BE2C (cell line): ENCODE measurements at regions not wholly inside any gene's neighbourhood (a gene's known extent, or its start where the extent isn't known, plus 50 kb on each side); places are given as distances from the start of the nearest gene placed in this dataset.
A peak's percentile ranks its signal among the peaks of the same experiment; 100 is the strongest.
"Not testable (repeated sequence)": the region's sequence is repeated elsewhere in the genome, so short reads cannot be mapped to it uniquely, and the experiment has no call there.

Experiments
- DNase-seq: peaks from one replicate; pipeline ENCODE4 v3.0.0-alpha.2; 2020
- H3K27me3 ChIP-seq: fragments of 250-450 bp; sonication (Bioruptor Pico); 2 replicates; pipeline ENCODE4 v1.5.1; 2020; ENCODE audit warnings: mild to moderate bottlenecking
- H3K36me3 ChIP-seq: fragments of 250-450 bp; sonication (Bioruptor Pico); 2 replicates; pipeline ENCODE4 v1.5.1; 2020; ENCODE audit warnings: mild to moderate bottlenecking
- H3K4me1 ChIP-seq: fragments of 250-450 bp; sonication (Bioruptor Pico); 2 replicates; pipeline ENCODE4 v1.5.1; 2020
- H3K4me3 ChIP-seq: 2 replicates; pipeline ENCODE4 v1.5.1; 2011; ENCODE audit warnings: low read depth, low read length
- H3K9me3 ChIP-seq: fragments of 250-450 bp; sonication (Bioruptor Pico); 2 replicates; pipeline ENCODE4 v1.5.1; 2020
- TF ChIP-seq, protein P1 (sequence below): IDR thresholded peaks from 2 replicates; pipeline ENCODE4 v1.5.1; 2012; ENCODE audit warnings: mild to moderate bottlenecking, low read depth, low read length

DNA sequence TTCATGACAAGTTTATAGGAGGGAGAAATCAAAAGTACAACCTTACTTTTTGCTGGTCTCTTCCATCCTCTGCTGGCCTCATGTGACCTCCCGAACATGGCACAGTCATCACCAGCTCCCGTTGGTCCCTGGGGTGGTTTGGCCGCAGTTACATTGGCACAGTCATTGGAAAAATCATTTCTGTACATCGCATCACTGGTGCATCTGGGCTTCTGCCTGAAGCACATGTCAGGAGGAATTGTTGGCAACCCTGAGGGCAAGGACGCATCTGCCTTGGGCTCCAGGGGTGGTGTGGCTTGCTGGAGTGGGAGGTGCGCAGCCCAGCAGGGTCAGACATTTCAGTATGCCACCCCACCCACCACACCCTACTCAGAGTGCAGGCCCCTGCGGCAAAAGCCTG, 162.9 kb upstream of the SLC24A3 start:
- TF ChIP-seq, protein P1, sequence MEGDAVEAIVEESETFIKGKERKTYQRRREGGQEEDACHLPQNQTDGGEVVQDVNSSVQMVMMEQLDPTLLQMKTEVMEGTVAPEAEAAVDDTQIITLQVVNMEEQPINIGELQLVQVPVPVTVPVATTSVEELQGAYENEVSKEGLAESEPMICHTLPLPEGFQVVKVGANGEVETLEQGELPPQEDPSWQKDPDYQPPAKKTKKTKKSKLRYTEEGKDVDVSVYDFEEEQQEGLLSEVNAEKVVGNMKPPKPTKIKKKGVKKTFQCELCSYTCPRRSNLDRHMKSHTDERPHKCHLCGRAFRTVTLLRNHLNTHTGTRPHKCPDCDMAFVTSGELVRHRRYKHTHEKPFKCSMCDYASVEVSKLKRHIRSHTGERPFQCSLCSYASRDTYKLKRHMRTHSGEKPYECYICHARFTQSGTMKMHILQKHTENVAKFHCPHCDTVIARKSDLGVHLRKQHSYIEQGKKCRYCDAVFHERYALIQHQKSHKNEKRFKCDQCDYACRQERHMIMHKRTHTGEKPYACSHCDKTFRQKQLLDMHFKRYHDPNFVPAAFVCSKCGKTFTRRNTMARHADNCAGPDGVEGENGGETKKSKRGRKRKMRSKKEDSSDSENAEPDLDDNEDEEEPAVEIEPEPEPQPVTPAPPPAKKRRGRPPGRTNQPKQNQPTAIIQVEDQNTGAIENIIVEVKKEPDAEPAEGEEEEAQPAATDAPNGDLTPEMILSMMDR, result no peak
- no peaks in the 10 kb centered on the region for H3K9me3 ChIP-seq
- no peak for DNase-seq

DNA sequence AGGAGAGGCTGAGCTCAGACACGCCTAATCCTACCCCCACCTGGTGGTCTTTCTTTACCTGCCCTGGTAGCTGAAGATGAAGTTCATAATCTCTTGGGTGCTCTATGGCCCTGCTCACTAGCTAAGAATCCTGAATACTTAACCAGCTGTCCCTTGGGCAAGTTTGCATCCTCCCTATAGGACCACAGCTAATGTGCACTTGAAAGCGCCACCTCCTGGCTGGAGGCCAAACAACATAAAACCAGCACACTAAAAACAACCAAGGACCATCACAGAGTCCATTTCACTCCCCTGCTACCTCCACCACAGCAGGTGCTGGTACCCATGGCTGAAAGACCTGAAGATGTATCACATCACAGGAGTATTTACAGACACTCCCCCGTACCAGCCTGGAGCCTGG, 155.5 kb upstream of the SLC24A3 start:
- peak; percentile 49 for DNase-seq

More for the DNA sequence above, 162.9 kb upstream of the SLC24A3 start:
- no peaks in the 10 kb centered on the region for H3K27me3 ChIP-seq
- no peaks in the 10 kb centered on the region for H3K4me1 ChIP-seq
- no peaks in the 10 kb centered on the region for H3K36me3 ChIP-seq
- no peak overlapping the region for H3K4me3 ChIP-seq

DNA sequence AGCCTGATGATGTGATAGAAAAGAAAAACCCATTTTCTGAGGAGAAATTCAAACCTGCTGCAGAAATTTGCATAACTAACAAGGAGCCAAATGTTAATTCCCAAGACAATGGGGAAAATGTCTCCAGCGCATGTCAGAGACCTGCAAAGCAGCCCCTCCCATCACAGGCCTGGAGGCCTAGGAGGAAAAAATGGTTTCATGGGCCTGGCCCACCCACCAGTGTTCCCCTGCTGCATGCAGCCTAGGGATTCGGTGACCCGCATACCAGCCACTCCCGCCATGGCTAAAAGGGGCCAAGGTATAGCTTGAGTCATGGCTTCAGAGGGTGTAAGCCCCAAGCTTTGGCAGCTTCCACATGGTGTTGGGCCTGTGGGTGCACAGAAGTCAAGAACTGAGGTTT, 147.7 kb upstream of the SLC24A3 start:
- H3K27me3 ChIP-seq, H3K9me3 ChIP-seq, H3K4me1 ChIP-seq, DNase-seq, H3K4me3 ChIP-seq, H3K36me3 ChIP-seq: not testable (repeated sequence)

More for the DNA sequence above, 155.5 kb upstream of the SLC24A3 start:
- no peak overlapping the region for H3K4me3 ChIP-seq
- H3K36me3 ChIP-seq, result no peaks in the 10 kb centered on the region
- TF ChIP-seq, protein P1, result peak; percentile 39
- H3K27me3 ChIP-seq, result no peaks in the 10 kb centered on the region
- no peaks in the 10 kb centered on the region for H3K4me1 ChIP-seq
- H3K9me3 ChIP-seq, result no peaks in the 10 kb centered on the region

DNA sequence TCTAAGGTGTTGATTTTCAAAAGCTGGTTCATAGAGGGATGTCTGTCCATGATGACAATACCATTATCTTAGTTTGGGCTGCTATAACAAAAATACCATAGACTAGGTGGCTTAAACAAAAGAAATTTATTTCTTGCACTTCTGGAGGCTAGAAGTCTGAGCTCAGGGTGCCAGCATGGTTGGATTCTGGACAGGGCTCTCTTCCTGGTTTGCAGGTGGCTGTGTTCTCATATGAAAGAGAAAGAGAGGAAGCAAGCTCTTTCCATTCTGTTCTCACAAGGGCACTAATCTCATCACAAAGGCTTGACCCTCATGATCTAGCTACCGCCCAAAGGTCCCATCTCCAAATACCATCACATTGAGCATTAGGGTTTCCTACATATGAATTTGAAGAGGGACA, 144.5 kb upstream of the SLC24A3 start:
- Histone ChIP-seq H3K9me3 (no peaks in the 10 kb centered on the region), H3K4me1 (no peaks in the 10 kb centered on the region), H3K36me3 (no peaks in the 10 kb centered on the region), H3K27me3 (no peaks in the 10 kb centered on the region), H3K4me3 (no peak overlapping the region)
- DNase-seq, result no peak
- TF ChIP-seq, protein P1, result no peak

DNA sequence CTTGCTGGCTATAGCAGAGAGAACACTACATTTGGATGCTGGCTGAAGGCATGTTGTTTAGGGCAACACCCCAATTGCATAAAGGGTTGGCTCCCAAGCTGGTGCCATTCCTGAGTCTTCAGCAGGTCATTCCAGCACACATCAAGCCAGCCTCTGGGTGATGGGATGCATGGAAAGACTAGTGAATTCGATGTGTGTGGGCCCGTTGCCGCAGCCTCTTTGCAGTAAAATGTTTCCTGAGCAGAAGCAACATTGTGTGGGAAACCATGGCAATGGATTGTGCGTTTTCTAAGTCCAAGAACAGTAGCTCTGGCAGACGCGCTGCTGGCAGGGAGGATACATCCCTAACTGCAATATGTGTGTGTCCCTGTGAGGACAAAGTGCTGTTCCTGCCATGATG, 142.4 kb upstream of the SLC24A3 start:
- H3K27me3 ChIP-seq, result no peaks in the 10 kb centered on the region
- TF ChIP-seq, protein P1, result no peak
- no peaks in the 10 kb centered on the region for H3K36me3 ChIP-seq
- H3K4me1 ChIP-seq, result no peaks in the 10 kb centered on the region
- no peak for DNase-seq
- no peak overlapping the region for H3K4me3 ChIP-seq
- H3K9me3 ChIP-seq, result no peaks in the 10 kb centered on the region

DNA sequence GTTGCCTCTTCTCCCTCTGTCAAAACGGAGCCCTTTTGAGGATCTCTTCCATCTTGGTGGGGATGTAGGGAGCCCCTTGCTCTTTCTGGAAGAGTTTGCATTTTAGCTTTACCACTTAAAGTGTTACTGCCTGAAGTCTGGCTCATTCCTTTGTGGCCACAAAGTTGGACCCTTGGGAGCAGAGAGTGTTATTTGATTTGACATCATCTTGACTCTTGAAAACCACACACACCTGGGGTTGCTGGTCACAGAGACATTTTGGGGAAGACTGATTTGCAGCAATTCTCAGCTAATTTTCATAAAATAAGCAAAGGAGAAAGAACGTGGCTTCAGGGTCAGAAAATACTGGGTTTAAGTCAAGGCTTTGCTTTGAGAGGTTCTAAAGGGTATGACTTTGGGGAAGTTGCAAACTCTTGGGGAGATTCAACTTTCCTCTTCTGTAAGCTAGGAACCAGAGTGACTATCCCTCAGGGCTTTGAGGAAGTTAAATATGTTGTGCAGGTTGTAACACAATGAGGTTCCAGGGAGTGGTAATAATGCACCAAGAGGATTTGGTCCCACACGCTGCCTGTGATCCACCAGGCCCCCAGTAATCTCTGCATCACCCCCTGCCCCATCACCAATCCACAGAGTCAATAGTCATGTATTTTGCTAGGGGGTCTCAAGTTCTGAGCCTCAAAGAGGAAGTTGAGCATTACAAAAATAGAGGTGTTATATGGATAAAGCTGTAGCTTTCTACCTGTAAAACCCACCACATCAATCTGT, 141.6 kb upstream of the SLC24A3 start:
- H3K9me3 ChIP-seq, result no peaks in the 10 kb centered on the region

More for the DNA sequence above, 141.6 kb upstream of the SLC24A3 start:
- Histone ChIP-seq H3K36me3 (no peaks in the 10 kb centered on the region), H3K4me3 (no peak overlapping the region), H3K4me1 (no peaks in the 10 kb centered on the region), H3K27me3 (no peaks in the 10 kb centered on the region)
- TF ChIP-seq, protein P1, result no peak
- DNase-seq, result no peak
